Activated CD8-positive, alpha-beta memory T cell treated with anti-CD3 and anti-CD28 coated beads, Interleukin-2, amount 10 ng/mL, durations not matched to agents 7 days and 5 days (primary cell): ENCODE measurements at regions not wholly inside any gene's neighbourhood (a gene's known extent, or its start where the extent isn't known, plus 50 kb on each side); places are given as distances from the start of the nearest gene placed in this dataset.
"Not testable (repeated sequence)": the region's sequence is repeated elsewhere in the genome, so short reads cannot be mapped to it uniquely, and the experiment has no call there.

Experiments
- ATAC-seq: fragments of 150-1000 bp; cut with Tn5 transposase; one replicate; pipeline ENCODE4 v1.10.0; 2021; ENCODE audit warnings: moderate library complexity
- CTCF ChIA-PET: fragments of 350-600 bp; sonication (Branson Sonifier 250); formaldehyde crosslinking; loops from one replicate; lab custom pipeline; 2021; ENCODE audit warnings: antibody characterized with exemption; lab: Charles Lee
- DNase-seq: peaks from one replicate; pipeline ENCODE4 v3.0.0-alpha.2; 2020
- H3K27ac Mint-ChIP-seq: one replicate; pipeline ENCODE4 v1.8.0; 2021; ENCODE audit warnings: mild to moderate bottlenecking, mixed read lengths
- H3K27me3 Mint-ChIP-seq: one replicate; pipeline ENCODE4 v1.8.0; 2021; ENCODE audit warnings: mixed read lengths
- H3K36me3 Mint-ChIP-seq: one replicate; pipeline ENCODE4 v1.8.0; 2021; ENCODE audit warnings: mild to moderate bottlenecking, mixed read lengths
- H3K4me1 Mint-ChIP-seq: one replicate; pipeline ENCODE4 v1.8.0; 2021; ENCODE audit warnings: mixed read lengths
- H3K4me3 Mint-ChIP-seq: one replicate; pipeline ENCODE4 v1.8.0; 2021; ENCODE audit warnings: mild to moderate bottlenecking, moderate library complexity, mixed read lengths
- H3K9me3 Mint-ChIP-seq: one replicate; pipeline ENCODE4 v1.8.0; 2022; ENCODE audit warnings: low read depth, mixed read lengths

DNA sequence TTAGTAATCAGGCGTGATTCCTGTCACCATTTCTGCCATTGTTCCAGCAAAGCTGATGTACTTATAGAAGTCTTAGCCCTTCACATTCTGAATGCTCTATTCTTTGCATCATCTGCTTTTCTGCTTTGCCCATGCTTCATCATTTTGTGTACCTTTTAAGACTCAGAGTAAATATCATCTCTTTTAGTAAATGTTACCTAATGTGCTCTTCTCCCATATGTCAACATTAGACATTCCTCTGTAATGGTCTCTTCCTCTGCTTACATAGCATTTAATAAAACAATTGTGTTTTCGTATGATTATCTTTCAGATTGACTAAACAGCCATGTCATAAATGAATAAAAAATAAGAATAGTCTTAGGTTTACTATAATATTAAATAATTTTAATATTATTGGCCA, 719.6 kb upstream of the GRM3 start:
- Mint-ChIP-seq H3K27ac (no peak overlapping the region), H3K4me3 (no peak overlapping the region), H3K27me3 (no peaks in the 10 kb centered on the region), H3K4me1 (no peaks in the 10 kb centered on the region), H3K36me3 (no peaks in the 10 kb centered on the region), H3K9me3 (peaks cover 7% of the 10 kb centered on the region)
- DNase-seq (no peak), ATAC-seq (no peak)
- CTCF ChIA-PET: no interaction called here

DNA sequence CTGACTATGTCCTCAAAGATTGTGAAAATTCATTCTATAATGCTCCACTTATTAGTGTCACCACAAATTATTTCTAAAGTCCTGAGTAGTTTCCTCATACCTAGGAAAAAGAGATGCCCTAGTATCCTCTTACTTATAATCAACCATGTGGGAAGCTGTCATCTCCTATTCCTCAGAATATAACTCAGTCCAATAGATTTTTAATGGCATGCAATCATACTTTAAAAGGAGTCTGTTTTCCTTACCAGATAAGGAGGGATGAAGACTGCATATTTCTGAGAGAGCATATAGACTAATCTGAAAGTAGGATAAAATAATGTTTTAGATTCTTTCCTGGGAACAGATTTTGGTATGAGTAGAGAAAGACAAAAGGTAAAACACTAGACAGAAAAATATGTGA, 727.7 kb upstream of the GRM3 start:
- DNase-seq (no peak), ATAC-seq (no peak)
- H3K4me3 Mint-ChIP-seq: no peak overlapping the region
- H3K9me3 Mint-ChIP-seq: peaks cover 5% of the 10 kb centered on the region
- H3K36me3 Mint-ChIP-seq: no peaks in the 10 kb centered on the region
- H3K27ac Mint-ChIP-seq: no peak overlapping the region
- CTCF ChIA-PET: no interaction called here
- H3K4me1 Mint-ChIP-seq: no peaks in the 10 kb centered on the region
- H3K27me3 Mint-ChIP-seq: no peaks in the 10 kb centered on the region

DNA sequence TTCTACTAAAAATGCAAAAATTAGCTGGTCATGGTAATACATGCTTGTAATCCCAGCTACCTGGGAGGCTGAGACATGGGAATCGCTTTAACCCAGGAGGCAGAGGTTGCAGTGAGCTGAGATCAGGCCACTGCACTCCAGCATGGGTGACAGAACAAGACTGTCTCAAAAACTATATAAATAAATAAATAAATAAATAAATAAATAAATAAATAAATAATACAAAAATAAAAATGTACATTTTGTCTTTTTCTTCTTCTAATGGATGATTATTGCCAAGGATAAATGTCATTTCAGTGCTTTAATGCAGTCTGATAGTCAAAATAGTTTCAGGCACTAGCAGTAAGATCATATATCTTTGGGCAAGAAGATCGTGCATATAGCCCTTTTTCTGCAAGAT, 727.6 kb upstream of the SEMA3D start:
- Mint-ChIP-seq H3K4me1 (no peaks in the 10 kb centered on the region), H3K36me3 (no peaks in the 10 kb centered on the region), H3K9me3 (peaks cover 8% of the 10 kb centered on the region), H3K27me3 (no peaks in the 10 kb centered on the region), H3K4me3 (no peak overlapping the region), H3K27ac (no peak overlapping the region)
- ATAC-seq: no peak
- DNase-seq: no peak
- CTCF ChIA-PET: no interaction called here

DNA sequence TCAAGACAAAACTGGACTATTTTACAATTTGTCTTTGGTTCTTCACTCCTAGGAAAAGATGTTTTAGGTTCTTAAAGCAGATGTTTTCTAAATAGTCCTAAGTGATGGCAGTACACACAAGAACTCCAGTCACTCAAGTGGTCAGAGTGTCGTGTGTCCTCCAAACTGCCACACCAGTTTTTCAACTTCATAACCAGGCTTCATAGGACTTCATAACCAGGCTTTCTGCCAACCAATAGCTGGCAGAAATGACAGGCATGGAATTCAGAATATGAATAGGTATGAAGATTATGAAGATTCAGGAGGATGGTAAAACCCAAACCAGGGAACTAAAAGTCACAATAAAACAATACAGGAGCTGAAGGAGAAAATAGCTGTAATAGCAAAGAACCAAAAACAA, 721.2 kb upstream of the SEMA3D start:
- Mint-ChIP-seq H3K9me3 (peaks cover 6% of the 10 kb centered on the region), H3K36me3 (no peaks in the 10 kb centered on the region), H3K4me1 (no peaks in the 10 kb centered on the region), H3K27me3 (no peaks in the 10 kb centered on the region), H3K27ac (no peak overlapping the region), H3K4me3 (no peak overlapping the region)
- CTCF ChIA-PET: no interaction called here
- DNase-seq (no peak), ATAC-seq (no peak)

DNA sequence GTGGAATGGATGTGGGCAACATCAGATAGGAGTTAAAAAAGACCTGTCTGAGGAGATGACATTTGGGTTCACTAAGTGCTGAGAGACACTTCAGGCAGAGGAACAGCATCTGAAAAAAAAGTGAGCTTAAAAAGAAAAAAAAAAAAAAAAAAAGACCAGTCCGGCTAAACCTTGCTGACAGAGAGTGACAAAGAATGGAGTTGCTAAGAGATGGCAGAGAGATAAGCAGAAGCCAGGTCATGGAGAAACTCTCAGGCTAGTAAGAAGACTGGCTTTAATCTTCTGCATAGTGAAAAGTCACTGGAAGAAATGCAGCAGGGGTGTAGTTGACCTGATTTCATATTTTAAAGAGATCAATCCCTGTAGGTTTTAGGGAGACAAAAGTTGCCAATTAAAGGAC, 711.1 kb upstream of the SEMA3D start:
- H3K4me1 Mint-ChIP-seq: no peaks in the 10 kb centered on the region
- H3K36me3 Mint-ChIP-seq: no peaks in the 10 kb centered on the region
- CTCF ChIA-PET: no interaction called here
- DNase-seq (no peak), ATAC-seq (no peak)
- H3K9me3 Mint-ChIP-seq: peaks cover 2% of the 10 kb centered on the region
- H3K4me3 Mint-ChIP-seq: no peak overlapping the region
- no peak overlapping the region for H3K27ac Mint-ChIP-seq
- no peaks in the 10 kb centered on the region for H3K27me3 Mint-ChIP-seq

DNA sequence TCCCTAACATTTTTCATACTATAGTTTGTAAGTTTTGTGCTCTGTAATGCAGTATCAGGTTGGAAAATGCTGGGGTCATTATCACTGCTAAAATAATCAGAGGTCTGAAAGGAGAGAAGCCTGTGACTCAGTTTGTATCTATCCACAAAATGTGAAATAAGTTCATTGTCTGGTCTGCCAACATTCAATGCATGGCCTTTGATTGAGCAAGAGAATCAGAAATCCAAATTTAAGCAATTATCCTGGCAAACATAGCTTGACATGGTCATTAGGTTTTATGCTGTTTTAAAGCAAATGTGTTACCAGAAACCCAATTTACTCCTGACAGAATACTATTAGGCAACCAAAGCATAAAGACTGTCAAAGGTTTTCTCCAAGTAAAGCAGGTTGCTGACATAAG, 709.7 kb upstream of the SEMA3D start:
- no peaks in the 10 kb centered on the region for H3K4me1 Mint-ChIP-seq
- CTCF ChIA-PET: no interaction called here
- H3K27me3 Mint-ChIP-seq: no peaks in the 10 kb centered on the region
- H3K4me3 Mint-ChIP-seq: no peak overlapping the region
- no peak for ATAC-seq
- no peak for DNase-seq
- H3K36me3 Mint-ChIP-seq: no peaks in the 10 kb centered on the region
- no peak overlapping the region for H3K27ac Mint-ChIP-seq
- H3K9me3 Mint-ChIP-seq: peaks cover 2% of the 10 kb centered on the region

DNA sequence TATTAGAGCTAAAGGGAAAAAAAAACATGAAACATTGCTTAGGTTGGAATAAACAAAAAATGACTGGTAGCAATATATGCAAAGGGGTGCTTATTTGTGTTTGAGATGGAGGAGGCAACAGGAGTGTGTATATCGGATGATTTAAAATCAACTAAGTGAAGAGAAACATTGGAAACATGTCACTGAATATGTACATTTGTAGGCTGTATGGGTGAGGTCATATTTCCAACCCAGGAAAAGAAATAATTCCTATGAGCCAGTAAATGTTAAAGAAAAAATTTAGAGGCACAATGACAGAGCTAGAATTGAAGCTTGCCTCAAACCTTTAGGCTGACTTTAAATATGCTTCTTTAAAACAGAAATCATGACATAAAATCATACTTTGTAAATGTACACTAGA, 709.0 kb upstream of the SEMA3D start:
- Mint-ChIP-seq H3K27ac (no peak overlapping the region), H3K4me1 (no peaks in the 10 kb centered on the region), H3K9me3 (peaks cover 2% of the 10 kb centered on the region), H3K36me3 (no peaks in the 10 kb centered on the region), H3K27me3 (no peaks in the 10 kb centered on the region), H3K4me3 (no peak overlapping the region)
- ATAC-seq: no peak
- CTCF ChIA-PET: no interaction called here
- DNase-seq: no peak

DNA sequence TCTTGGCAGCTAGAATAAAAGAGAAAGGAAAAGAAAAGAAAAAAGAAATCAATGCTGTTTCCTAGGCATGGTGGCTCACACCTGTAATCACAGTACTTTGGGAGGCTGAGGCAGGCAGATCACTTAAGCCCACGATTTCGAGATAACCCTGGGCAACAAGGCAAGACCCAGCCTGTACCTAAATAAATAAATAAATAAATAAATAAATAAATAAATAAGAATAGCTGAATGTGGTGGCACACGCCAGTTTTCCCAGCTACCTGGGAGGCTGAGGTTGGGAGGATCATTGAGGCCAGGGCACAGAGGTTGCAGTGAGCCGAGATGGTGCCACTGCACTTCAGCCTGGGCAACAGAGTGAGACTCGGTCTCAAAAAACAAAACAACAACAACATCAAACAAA, 705.0 kb upstream of the SEMA3D start:
- not testable (repeated sequence) for H3K27me3 Mint-ChIP-seq, H3K36me3 Mint-ChIP-seq, H3K4me1 Mint-ChIP-seq, H3K4me3 Mint-ChIP-seq, H3K9me3 Mint-ChIP-seq, H3K27ac Mint-ChIP-seq, DNase-seq, ATAC-seq
- CTCF ChIA-PET: interaction anchor here (0.9 to 1.2 kb wide), 2 partner anchors 577 to 580 kb away, joined by 3 read pairs; no protein-coding TSS in a partner anchor

DNA sequence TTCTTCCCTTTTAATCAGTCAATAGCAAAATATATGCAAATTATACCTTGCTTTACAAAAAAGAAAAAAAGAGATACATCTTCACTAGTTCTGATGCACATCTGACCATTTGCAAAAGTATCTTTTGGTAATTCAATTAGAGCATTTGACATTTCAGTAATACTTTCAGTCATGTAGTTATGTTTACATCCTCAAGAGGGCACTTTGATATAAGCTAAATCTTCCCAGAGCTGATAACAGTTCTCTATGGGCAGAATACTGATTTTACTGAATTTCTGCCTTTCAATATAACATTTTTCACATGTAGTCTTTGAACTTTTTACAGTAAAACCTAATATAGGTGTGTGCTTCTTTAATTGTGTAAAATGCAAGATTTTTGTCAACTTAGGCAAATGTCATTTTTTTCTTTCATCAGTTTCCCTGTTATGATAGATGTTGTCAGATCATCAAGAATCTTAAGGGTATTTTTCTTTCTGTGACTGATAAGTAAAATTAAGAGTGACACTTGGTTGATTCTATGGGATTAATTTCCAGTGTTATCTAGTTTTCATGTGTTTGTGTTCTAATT, 703.5 kb upstream of the SEMA3D start:
- H3K9me3 Mint-ChIP-seq: peaks cover 4% of the 10 kb centered on the region
- no peaks in the 10 kb centered on the region for H3K36me3 Mint-ChIP-seq
- H3K27ac Mint-ChIP-seq: no peak overlapping the region
- no peak for ATAC-seq
- no peaks in the 10 kb centered on the region for H3K27me3 Mint-ChIP-seq
- no peaks in the 10 kb centered on the region for H3K4me1 Mint-ChIP-seq
- H3K4me3 Mint-ChIP-seq: no peak overlapping the region
- no peak for DNase-seq
- CTCF ChIA-PET: interaction anchor here (1.0 kb wide), 1 partner anchor 579 kb away, joined by 3 read pairs; no protein-coding TSS in a partner anchor

DNA sequence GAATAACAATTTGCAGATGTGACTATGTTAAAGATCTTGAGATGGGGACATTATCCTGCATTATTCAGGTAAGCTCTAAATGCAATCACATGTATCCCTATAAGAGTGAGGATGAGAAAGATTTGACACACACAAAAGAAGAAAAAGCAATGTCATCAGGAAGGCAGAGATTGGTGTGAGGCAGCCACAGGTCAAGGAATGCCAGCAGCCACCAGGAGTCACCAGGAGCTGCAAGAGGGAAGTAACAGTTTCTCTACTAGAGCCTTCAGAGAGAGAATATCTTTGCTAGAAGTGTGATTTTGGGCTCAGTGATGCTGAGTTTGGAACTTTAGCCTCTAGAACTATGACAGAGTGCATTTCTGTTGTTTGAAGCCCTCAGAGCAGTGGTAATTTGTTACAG, 700.3 kb upstream of the SEMA3D start:
- DNase-seq: no peak
- no peaks in the 10 kb centered on the region for H3K4me1 Mint-ChIP-seq
- H3K9me3 Mint-ChIP-seq: peaks cover 2% of the 10 kb centered on the region

DNA sequence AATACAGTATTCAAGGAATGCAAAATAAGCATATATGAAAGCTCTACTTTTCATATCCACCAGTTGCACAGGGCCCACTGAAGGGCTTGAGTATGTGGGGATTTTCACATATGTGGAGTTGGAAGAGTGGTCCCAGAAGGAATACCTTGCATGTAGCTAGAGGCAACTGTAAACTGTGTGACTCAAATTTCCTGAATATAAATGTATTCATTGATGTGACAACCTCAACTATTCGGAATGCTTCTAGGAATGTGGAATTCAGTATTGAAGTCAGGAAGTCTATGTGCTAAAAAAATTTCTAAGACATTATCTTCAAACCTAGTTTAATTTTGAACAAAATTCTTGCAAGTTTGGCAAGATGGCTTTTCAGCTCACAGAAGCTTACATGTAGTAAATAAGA, 695.5 kb upstream of the SEMA3D start:
- H3K9me3 Mint-ChIP-seq: peaks cover 2% of the 10 kb centered on the region
- H3K4me1 Mint-ChIP-seq: no peaks in the 10 kb centered on the region
- no peaks in the 10 kb centered on the region for H3K27me3 Mint-ChIP-seq
- CTCF ChIA-PET: no interaction called here
- ATAC-seq (no peak), DNase-seq (no peak)
- H3K27ac Mint-ChIP-seq: no peak overlapping the region
- H3K36me3 Mint-ChIP-seq: no peaks in the 10 kb centered on the region
- no peak overlapping the region for H3K4me3 Mint-ChIP-seq

More for the DNA sequence above, 700.3 kb upstream of the SEMA3D start:
- H3K36me3 Mint-ChIP-seq: no peaks in the 10 kb centered on the region
- no peaks in the 10 kb centered on the region for H3K27me3 Mint-ChIP-seq
- CTCF ChIA-PET: no interaction called here
- ATAC-seq: no peak
- H3K4me3 Mint-ChIP-seq: no peak overlapping the region
- H3K27ac Mint-ChIP-seq: no peak overlapping the region

DNA sequence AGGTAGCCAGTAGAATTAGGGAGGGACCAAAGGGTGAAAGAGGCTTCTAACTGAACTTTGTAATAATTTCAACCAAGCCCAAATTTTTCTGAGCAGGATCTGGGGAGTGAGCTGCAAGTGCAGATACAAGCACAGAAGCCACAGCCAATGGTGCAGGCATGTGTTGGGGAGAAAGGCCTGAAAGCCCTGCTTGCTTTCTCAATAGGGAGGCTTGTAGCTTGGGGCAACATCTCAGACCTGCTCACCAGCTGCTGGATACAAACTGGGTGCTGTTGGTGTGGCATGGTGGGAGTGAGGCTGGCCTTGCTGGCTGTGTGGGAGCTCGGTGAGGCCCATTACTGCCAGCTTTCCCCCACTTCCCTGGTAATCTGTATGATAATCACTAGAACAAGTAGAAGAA, 688.5 kb upstream of the SEMA3D start:
- no peak for ATAC-seq
- Mint-ChIP-seq H3K27me3 (no peaks in the 10 kb centered on the region), H3K4me1 (no peaks in the 10 kb centered on the region), H3K9me3 (peaks cover 4% of the 10 kb centered on the region), H3K27ac (no peak overlapping the region), H3K36me3 (no peaks in the 10 kb centered on the region), H3K4me3 (no peak overlapping the region)
- CTCF ChIA-PET: no interaction called here
- no peak for DNase-seq

DNA sequence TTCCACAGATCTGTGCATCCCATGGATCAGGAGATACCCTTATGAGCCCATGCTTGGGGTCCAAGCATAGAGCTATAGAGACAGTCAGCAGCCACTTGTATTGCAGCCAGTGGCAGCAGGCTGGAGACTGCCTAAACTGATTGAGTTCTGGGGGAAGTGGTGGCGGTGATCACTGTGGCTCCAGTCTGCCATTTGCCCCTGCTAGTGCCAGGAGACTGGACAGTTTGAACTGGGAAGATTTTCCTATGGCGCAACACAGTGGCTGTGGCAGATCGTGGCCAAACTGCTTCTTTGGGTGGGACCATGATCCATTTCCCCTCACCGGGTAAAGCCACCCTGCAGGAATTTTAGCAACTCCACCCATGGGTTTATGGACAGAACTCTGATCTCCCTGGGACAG, 679.7 kb upstream of the SEMA3D start:
- Mint-ChIP-seq H3K36me3 (no peaks in the 10 kb centered on the region), H3K4me3 (no peak overlapping the region), H3K9me3 (peaks cover 12% of the 10 kb centered on the region), H3K27ac (no peak overlapping the region), H3K4me1 (no peaks in the 10 kb centered on the region), H3K27me3 (no peaks in the 10 kb centered on the region)
- no peak for DNase-seq
- ATAC-seq: no peak
- CTCF ChIA-PET: no interaction called here

DNA sequence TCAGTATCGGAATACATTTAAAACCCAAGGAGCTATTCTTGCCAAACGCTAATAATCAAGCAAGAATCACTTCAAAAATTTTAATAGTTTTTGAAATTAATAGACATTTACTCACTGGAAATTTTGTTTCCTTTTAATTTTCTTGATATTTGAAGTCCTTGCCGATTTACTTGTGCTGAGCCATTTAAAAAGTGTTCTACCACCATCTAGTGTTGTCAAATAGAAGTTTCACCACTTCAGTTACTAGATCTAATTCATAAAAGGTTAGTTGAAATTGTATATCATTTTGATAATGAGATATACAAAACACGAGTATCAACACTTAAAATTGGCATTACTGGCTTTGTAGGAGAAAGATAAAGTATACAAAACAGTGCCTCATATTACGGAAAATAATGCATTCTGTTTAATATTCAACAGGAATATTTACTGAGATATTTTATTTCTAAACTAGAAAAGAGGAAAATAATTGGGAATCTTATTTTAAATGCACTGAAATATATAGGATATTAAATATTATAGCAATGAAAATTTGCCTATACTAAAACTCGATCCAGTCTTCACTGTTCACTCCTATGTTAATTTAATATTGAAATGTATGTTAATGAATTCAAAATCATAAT, 664.8 kb upstream of the SEMA3D start:
- Mint-ChIP-seq H3K27me3 (no peaks in the 10 kb centered on the region), H3K4me1 (no peaks in the 10 kb centered on the region), H3K9me3 (peaks cover 3% of the 10 kb centered on the region), H3K36me3 (no peaks in the 10 kb centered on the region), H3K4me3 (no peak overlapping the region), H3K27ac (no peak overlapping the region)
- ATAC-seq: no peak
- CTCF ChIA-PET: no interaction called here
- DNase-seq: no peak
